Adrenal gland (tissue), 9 donors: ENCODE measurements at regions not wholly inside any gene's neighbourhood (a gene's known extent, or its start where the extent isn't known, plus 50 kb on each side); places are given as distances from the start of the nearest gene placed in this dataset.

Source experiments
- DNase-seq, 7 donors: peaks; one replicate each; pipeline ENCODE4 v3.0.0-alpha.2; 2019 to 2020
- H3K27ac ChIP-seq, 5 donors: fragments of 200-600 bp; sonication (generic) in 4 of 5; 1 replicate in 3 of 5; 2 replicates in 2 of 5; pipeline versions ENCODE4 v1.5.1 to v1.8.0; 2016 to 2020; ENCODE audit warnings: mild to moderate bottlenecking in 1 of 5
- H3K27me3 ChIP-seq: fragments of 200-600 bp; 2 replicates; pipeline ENCODE4 v1.8.0; 2021
- H3K36me3 ChIP-seq, 2 donors: fragments of 200-600 bp; replicated peaks in 1 of 2; 1 replicate in 1 of 2; 2 replicates in 1 of 2; pipeline versions ENCODE4 v1.5.1 to v1.8.0; 2018 to 2022
- H3K4me1 ChIP-seq, 2 donors: fragments of 200-600 bp; replicated peaks in 1 of 2; 1 replicate in 1 of 2; 2 replicates in 1 of 2; pipeline versions ENCODE4 v1.5.1 to v1.8.0; 2018 to 2021
- H3K4me3 ChIP-seq, 4 donors: fragments of 200-600 bp; sonication (generic) in 3 of 4; one replicate each; pipeline ENCODE4 v1.5.1; 2016 to 2018
- H3K9me3 ChIP-seq, 3 donors: fragments of 200-600 bp; sonication (generic) in 1 of 3; replicated peaks in 1 of 3; 1 replicate in 2 of 3; 2 replicates in 1 of 3; pipeline versions ENCODE4 v1.5.1 to v1.8.0; 2016 to 2021
- CTCF ChIP-seq, 6 experiments: fragments of 450-650 bp in 4 of 6; fragments of 200-600 bp in 2 of 6; sonication (generic) in 1 of 6; IDR thresholded peaks; 1 replicate in 5 of 6; 2 replicates in 1 of 6; pipeline versions ENCODE4 v1.5.1 to v1.8.0; 2016 to 2021; ENCODE audit warnings: antibody characterized with exemption in 6 of 6, mild to moderate bottlenecking in 2 of 6, moderate library complexity in 1 of 6
- POLR2A ChIP-seq, 2 donors: fragments of 450-650 bp; IDR thresholded peaks; one replicate each; pipeline ENCODE4 v1.6.1; 2017; ENCODE audit warnings: antibody characterized with exemption in 2 of 2, mild to moderate bottlenecking in 2 of 2, moderate library complexity in 1 of 2
- WGBS, 4 donors: extraction: QIAGEN DNeasy Blood & Tissue Kit in 2 of 4; methylation state at CpG; one replicate each; pipeline versions ENCODE4 v1.1.5 to v1.1.7; 2013 to 2017; 5-methylcytosine and 5-hydroxymethylcytosine counted together
- intact Hi-C, 2 donors: fragments of 100-400 bp; cut with DNase I; formaldehyde crosslinking; loops; one replicate each; pipeline versions ENCODE4 v1.14.1 to v1.15.0; 2022 to 2023
- donor health status: healthy with polysubstance abuse.
- donor health status: Bipolar disorder and iron deficiency.
- donor health status: DM: yes; HTN: yes; CAD: no.
- donor health status: DM: no; HTN: no; CAD: no.
- donor health status: DM: no; HTN: no; CAD: no.

GRCh38 chr2:19201911-19202462 is 156.4 kb downstream of the OSR1 start:
- intact Hi-C loops = no loop called here

GRCh38 chr2:19198381-19198780 is 160.0 kb downstream of the OSR1 start:
- intact Hi-C loops = no loop called here
- Histone ChIP-seq H3K27me3 (no peaks in the 10 kb centered on the region), H3K9me3 (peaks cover 0 to 13% (median 0%) of the 10 kb centered on the region in 3 donors), H3K4me3 (no peak overlapping the region), H3K4me1 (no peaks in the 10 kb centered on the region), H3K36me3 (no peaks in the 10 kb centered on the region), H3K27ac (no peak overlapping the region)
- 56 to 88% (median 77%) methylated on average over 1 of the region's 1 CpG for WGBS, 4 donors
- TF ChIP-seq CTCF (IDR thresholded peaks at IDR 0.05) (no peak), POLR2A (IDR thresholded peaks at IDR 0.05) (no peak)
- DNase-seq = no peak

More at GRCh38 chr2:19201911-19202462, 156.4 kb downstream of the OSR1 start:
- TF ChIP-seq POLR2A (IDR thresholded peaks at IDR 0.05) (no peak), CTCF (IDR thresholded peaks at IDR 0.05) (no peak)
- peaks cover 0 to 11% (median 0%) of the 10 kb centered on the region in 3 donors for H3K9me3 ChIP-seq
- DNase-seq = no peak
- no peaks in the 10 kb centered on the region for H3K4me1 ChIP-seq
- no peaks in the 10 kb centered on the region for H3K36me3 ChIP-seq
- WGBS, 4 donors = 75 to 90% (median 85%) methylated on average over 3 to 4 of the region's 4 CpGs
- no peaks in the 10 kb centered on the region for H3K27me3 ChIP-seq
- no peak overlapping the region for H3K4me3 ChIP-seq
- no peak overlapping the region for H3K27ac ChIP-seq

GRCh38 chr2:19195661-19196060 is 162.8 kb downstream of the OSR1 start:
- intact Hi-C loops = no loop called here
- no peaks in the 10 kb centered on the region for H3K4me1 ChIP-seq
- no peak for DNase-seq
- 55 to 65% (median 63%) methylated on average over 1 of the region's 1 CpG for WGBS, 4 donors
- H3K9me3 ChIP-seq = peaks cover 0 to 13% (median 0%) of the 10 kb centered on the region in 3 donors
- no peaks in the 10 kb centered on the region for H3K27me3 ChIP-seq
- no peak overlapping the region for H3K27ac ChIP-seq
- no peak overlapping the region for H3K4me3 ChIP-seq
- TF ChIP-seq POLR2A (IDR thresholded peaks at IDR 0.05) (no peak), CTCF (IDR thresholded peaks at IDR 0.05) (no peak)
- H3K36me3 ChIP-seq = no peaks in the 10 kb centered on the region

- Histone ChIP-seq H3K4me1 (no peaks in the 10 kb centered on the region), H3K36me3 (no peaks in the 10 kb centered on the region), H3K4me3 (no peak overlapping the region), H3K9me3 (no peaks in the 10 kb centered on the region), H3K27me3 (no peaks in the 10 kb centered on the region), H3K27ac (no peak overlapping the region)
- intact Hi-C loops = no loop called here
- TF ChIP-seq POLR2A (IDR thresholded peaks at IDR 0.05) (no peak), CTCF (IDR thresholded peaks at IDR 0.05) (no peak)
- no peak for DNase-seq
- 90 to 100% (median 94%) methylated on average over 1 of the region's 1 CpG for WGBS, 4 donors
Measured at GRCh38 chr2:19189391-19189790, 169.0 kb downstream of the OSR1 start.
